Nephron progenitor cell (in vitro differentiated cells): ENCODE measurements at regions not wholly inside any gene's neighbourhood (a gene's known extent, or its start where the extent isn't known, plus 50 kb on each side); places are given as distances from the start of the nearest gene placed in this dataset.

Source experiments
- DNase-seq: peaks from one replicate; pipeline ENCODE4 v3.0.0; 2021
- H3K27ac Mint-ChIP-seq: 2 replicates; pipeline ENCODE4 v1.8.0; 2021; ENCODE audit warnings: mild to moderate bottlenecking, moderate library complexity, mixed read lengths
- H3K27me3 Mint-ChIP-seq: 2 replicates; pipeline ENCODE4 v1.8.0; 2021; ENCODE audit warnings: mild to moderate bottlenecking, low read depth, mixed read lengths; ENCODE audit not compliant: poor library complexity
- H3K36me3 Mint-ChIP-seq: 2 replicates; pipeline ENCODE4 v1.8.0; 2021; ENCODE audit warnings: low read depth, mixed read lengths
- H3K4me1 Mint-ChIP-seq: 2 replicates; pipeline ENCODE4 v1.8.0; 2021; ENCODE audit warnings: mixed read lengths
- H3K4me3 Mint-ChIP-seq: 2 replicates; pipeline ENCODE4 v1.8.0; 2021; ENCODE audit warnings: mild to moderate bottlenecking, moderate library complexity, mixed read lengths
- H3K9me3 Mint-ChIP-seq: 2 replicates; pipeline ENCODE4 v1.8.0; 2021; ENCODE audit warnings: mild to moderate bottlenecking, moderate library complexity, mixed read lengths
- TF ChIP-seq, protein P1 (sequence below): fragments of 200-600 bp; sonication (generic); IDR thresholded peaks from 2 replicates; pipeline ENCODE4 v1.5.0; 2021; ENCODE audit warnings: antibody characterized with exemption

DNA sequence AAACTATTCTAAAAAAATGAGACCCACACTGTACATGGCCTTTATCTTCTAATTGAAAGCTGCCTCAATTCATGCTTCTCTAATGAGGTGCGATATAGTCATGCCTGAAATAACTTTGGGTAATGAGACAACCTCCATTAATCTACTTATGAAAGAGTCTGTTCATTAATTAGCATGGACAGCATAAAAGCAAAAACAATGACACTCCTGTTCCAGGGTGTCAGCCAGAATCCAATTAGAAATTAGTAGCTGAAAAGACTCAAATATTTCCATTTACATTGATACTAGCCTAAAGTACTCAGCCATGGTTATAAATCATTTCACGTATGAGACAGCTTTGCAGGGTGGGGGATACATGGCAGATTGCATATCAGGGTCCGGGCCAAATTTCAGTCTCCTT is 288.7 kb downstream of the AKAIN1 start:
- Mint-ChIP-seq H3K27me3 (no peaks in the 10 kb centered on the region), H3K36me3 (no peaks in the 10 kb centered on the region), H3K9me3 (no peaks in the 10 kb centered on the region), H3K4me3 (no peak overlapping the region), H3K27ac (no peak overlapping the region), H3K4me1 (peaks cover 28% of the 10 kb centered on the region)
- TF ChIP-seq, protein P1, sequence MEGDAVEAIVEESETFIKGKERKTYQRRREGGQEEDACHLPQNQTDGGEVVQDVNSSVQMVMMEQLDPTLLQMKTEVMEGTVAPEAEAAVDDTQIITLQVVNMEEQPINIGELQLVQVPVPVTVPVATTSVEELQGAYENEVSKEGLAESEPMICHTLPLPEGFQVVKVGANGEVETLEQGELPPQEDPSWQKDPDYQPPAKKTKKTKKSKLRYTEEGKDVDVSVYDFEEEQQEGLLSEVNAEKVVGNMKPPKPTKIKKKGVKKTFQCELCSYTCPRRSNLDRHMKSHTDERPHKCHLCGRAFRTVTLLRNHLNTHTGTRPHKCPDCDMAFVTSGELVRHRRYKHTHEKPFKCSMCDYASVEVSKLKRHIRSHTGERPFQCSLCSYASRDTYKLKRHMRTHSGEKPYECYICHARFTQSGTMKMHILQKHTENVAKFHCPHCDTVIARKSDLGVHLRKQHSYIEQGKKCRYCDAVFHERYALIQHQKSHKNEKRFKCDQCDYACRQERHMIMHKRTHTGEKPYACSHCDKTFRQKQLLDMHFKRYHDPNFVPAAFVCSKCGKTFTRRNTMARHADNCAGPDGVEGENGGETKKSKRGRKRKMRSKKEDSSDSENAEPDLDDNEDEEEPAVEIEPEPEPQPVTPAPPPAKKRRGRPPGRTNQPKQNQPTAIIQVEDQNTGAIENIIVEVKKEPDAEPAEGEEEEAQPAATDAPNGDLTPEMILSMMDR = no peak
- no peak for DNase-seq

DNA sequence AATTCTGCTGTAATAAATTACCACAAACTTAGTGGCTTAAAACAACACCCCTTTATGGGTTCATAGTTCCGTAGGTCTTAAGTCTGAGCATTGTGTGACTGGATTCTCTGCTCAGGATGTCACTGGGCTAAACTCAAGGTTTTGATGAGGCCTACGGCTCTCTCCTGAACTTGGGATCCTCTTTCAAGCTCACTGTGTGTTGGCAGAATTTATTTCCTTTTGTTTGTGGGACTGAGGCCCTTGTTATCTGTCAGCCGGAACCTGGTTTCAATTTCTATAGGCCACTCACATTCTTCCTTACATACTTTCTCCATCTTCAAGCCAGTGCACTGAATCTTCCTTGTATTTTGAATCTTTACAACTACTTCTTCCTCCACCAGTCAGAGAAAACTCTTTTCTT is 290.2 kb downstream of the AKAIN1 start:
- no peak overlapping the region for H3K4me3 Mint-ChIP-seq
- H3K27ac Mint-ChIP-seq = peak overlapping the region; percentile 68
- TF ChIP-seq, protein P1 = no peak
- no peak for DNase-seq
- no peaks in the 10 kb centered on the region for H3K36me3 Mint-ChIP-seq
- H3K27me3 Mint-ChIP-seq = no peaks in the 10 kb centered on the region
- no peaks in the 10 kb centered on the region for H3K9me3 Mint-ChIP-seq
- peaks cover 28% of the 10 kb centered on the region for H3K4me1 Mint-ChIP-seq

DNA sequence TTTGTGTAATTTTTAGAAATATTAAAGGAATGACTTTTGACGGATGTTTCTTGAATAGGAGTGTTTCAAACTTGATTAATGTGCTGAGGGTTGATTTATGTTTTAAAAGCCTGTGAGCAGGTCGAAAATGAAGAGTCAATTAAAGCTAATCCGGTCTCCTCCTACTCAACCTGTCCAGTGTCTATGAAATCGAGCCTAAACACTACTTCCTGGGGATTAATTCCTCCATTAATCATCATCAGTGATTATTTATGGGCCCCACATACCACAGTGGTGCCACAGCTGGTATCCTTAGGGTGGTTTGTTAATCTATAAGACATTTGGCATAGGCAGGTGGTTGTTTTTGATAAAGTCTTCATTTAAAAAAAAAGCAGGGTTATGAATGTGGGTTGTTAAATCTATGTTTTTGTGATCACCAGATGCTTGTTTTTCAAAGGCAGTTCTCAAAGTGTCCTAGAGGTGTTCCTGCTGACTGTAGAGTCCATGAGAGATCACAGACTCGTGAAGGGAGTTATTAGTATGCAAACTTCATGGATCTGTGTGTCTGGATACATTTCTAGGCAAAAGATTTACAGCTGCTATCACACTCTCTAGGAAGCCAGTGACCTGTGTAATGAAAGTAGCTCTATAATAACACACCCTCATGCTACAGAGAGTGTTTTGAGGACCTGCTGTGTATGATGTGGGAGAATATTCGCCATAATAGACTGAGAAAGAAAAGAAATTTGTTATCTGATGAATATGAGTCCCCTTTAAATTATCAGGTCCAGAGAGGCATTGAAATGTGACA is 308.6 kb downstream of the AKAIN1 start:
- H3K27me3 Mint-ChIP-seq = no peaks in the 10 kb centered on the region
- no peaks in the 10 kb centered on the region for H3K36me3 Mint-ChIP-seq
- no peak for DNase-seq
- H3K4me3 Mint-ChIP-seq = no peak overlapping the region
- peaks cover 20% of the 10 kb centered on the region for H3K4me1 Mint-ChIP-seq
- no peak overlapping the region for H3K27ac Mint-ChIP-seq
- TF ChIP-seq, protein P1 = no peak
- H3K9me3 Mint-ChIP-seq = peaks cover 27% of the 10 kb centered on the region

DNA sequence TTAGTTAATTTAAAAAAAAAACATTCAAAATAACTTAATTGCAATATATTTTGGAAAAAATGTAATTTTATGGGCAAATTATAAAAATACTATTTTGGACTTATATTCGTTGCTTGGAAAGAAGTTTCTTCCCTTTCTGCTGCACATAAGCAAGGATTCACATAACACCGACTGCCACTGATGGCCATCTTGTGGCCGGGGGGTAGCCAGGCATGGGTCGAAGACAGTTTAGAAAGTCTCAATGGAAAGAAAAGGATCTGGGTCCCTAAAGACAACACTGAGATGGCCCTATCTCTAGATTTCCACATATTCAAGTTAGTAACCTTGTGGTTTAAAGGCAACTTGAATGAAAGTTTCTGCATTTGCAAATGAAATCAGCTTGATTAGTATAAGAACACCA is 318.6 kb downstream of the AKAIN1 start:
- Mint-ChIP-seq H3K27me3 (no peaks in the 10 kb centered on the region), H3K4me3 (no peak overlapping the region), H3K4me1 (no peaks in the 10 kb centered on the region), H3K27ac (no peak overlapping the region), H3K9me3 (peaks cover 31% of the 10 kb centered on the region), H3K36me3 (no peaks in the 10 kb centered on the region)
- DNase-seq = no peak
- TF ChIP-seq, protein P1 = no peak

DNA sequence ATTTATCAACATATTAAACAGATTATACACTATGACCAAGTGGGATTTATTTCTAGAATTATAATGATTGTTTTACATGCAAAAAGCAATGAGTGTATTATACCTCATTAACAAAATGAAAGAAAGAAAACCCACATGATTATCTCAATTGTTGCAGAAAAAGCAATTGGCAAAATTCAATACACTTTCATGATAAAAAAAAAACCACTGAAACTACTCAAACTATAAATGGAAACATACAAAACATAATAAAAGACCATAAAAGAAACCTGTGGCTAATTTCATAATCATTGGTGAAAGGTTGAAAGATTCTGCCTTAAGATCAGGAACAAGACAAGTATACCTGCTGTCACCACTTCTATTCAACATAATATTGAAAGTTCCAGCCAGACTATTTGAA is 325.9 kb downstream of the AKAIN1 start:
- TF ChIP-seq, protein P1 = no peak
- DNase-seq = no peak

DNA sequence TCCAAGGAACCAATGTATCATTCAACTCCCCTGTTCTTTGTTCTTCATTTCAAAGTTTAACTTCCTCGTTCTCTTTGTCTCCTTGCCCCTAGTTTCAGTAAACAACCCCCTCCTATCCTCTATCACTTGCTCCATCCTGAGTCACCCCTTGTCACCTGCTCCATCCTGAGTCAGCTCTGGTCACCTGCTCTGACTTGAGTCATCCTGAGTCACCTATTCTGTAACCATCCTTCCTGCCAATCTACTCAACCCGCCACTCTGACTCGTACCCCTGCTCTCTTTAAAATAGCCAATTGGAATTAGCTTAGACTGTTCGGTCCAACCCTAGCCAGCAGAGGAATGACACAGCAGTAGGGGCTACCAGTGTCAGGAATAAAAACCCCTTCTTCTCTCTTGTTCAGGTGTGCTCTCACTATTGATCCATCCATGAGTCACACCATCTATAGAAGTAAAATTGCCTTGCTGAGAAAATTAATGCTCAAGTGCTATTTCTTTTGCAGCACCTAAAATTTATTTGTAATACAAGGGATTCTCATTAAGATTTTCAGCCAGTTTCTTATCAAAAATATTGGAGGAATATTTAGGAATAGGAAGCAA is 326.8 kb downstream of the AKAIN1 start:
- Mint-ChIP-seq H3K27me3 (peaks cover under 1% of the 10 kb centered on the region), H3K4me1 (no peaks in the 10 kb centered on the region), H3K36me3 (no peaks in the 10 kb centered on the region), H3K27ac (no peak overlapping the region), H3K9me3 (peaks cover 29% of the 10 kb centered on the region), H3K4me3 (no peak overlapping the region)
- no peak for DNase-seq
- TF ChIP-seq, protein P1 = no peak

More for the DNA sequence above, 325.9 kb downstream of the AKAIN1 start:
- H3K27me3 Mint-ChIP-seq = no peaks in the 10 kb centered on the region
- no peak overlapping the region for H3K4me3 Mint-ChIP-seq
- no peaks in the 10 kb centered on the region for H3K4me1 Mint-ChIP-seq
- H3K27ac Mint-ChIP-seq = no peak overlapping the region
- peaks cover 29% of the 10 kb centered on the region for H3K9me3 Mint-ChIP-seq
- no peaks in the 10 kb centered on the region for H3K36me3 Mint-ChIP-seq
